Right lobe of liver (tissue), 4 donors: ENCODE measurements at regions not wholly inside any gene's neighbourhood (a gene's known extent, or its start where the extent isn't known, plus 50 kb on each side); places are given as distances from the start of the nearest gene placed in this dataset.

ENCODE experiments used
- CTCF ChIP-seq, 4 donors: fragments of 200-600 bp in 3 of 4; fragments of 450-650 bp in 1 of 4; IDR thresholded peaks; one replicate each; pipeline versions ENCODE4 v1.5.1 to v1.8.0; 2016 to 2022; ENCODE audit warnings: antibody characterized with exemption in 4 of 4, mild to moderate bottlenecking in 2 of 4
- POLR2A ChIP-seq: fragments of 450-650 bp; IDR thresholded peaks from one replicate; pipeline ENCODE4 v1.6.1; 2017; ENCODE audit warnings: antibody characterized with exemption, mild to moderate bottlenecking
- donor health status: DM: no; HTN: no; CAD: no.
- donor health status: DM: no; HTN: no; CAD: no.
- donor health status: DM: no; HTN: yes; CAD: no.

DNA sequence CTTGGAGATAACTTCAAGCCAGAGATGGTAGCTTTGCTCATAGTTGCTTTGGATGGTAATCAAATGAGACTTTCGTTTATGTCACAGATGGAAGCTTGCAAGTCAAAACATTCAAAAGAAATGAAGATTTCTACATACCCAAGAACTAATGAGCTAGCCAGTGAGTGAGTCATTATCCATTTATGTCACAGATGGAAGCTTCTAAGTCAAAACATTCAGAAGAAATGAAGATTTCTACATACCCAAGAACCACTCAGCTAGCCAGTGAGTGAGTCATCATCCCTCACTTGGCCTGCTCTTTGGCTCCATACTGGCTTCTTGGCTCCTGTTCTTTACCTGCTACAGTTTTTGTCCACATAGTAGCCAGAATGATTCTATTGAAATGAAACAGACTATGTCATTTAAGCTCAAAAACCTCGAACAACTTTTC lies 559.8 kb upstream of the CBLB start:
- TF ChIP-seq CTCF (IDR thresholded peaks at IDR 0.05) (no peak), POLR2A (no peak)
